Mammary epithelial cell (primary cell): ENCODE measurements at regions not wholly inside any gene's neighbourhood (a gene's known extent, or its start where the extent isn't known, plus 50 kb on each side); places are given as distances from the start of the nearest gene placed in this dataset.
"Not testable (repeated sequence)": the region's sequence is repeated elsewhere in the genome, so short reads cannot be mapped to it uniquely, and the experiment has no call there.

ENCODE experiments used
- EZH2 ChIP-seq: IDR thresholded peaks from 2 replicates; pipeline ENCODE4 v1.6.1; 2012; ENCODE audit warnings: low read length, inconsistent platforms, borderline replicate concordance
- TF ChIP-seq, protein P1 (sequence below), 2 donors: IDR thresholded peaks in 1 of 2; conservative IDR thresholded peaks in 1 of 2; 2 replicates each; pipeline ENCODE4 v1.5.1; 2011 to 2012; ENCODE audit warnings: inconsistent platforms in 2 of 2, low read length in 2 of 2, mild to moderate bottlenecking in 2 of 2, control low read depth in 1 of 2, low read depth in 1 of 2; ENCODE audit not compliant: insufficient read depth in 1 of 2; ENCODE audit errors: extremely low read depth in 1 of 2

DNA sequence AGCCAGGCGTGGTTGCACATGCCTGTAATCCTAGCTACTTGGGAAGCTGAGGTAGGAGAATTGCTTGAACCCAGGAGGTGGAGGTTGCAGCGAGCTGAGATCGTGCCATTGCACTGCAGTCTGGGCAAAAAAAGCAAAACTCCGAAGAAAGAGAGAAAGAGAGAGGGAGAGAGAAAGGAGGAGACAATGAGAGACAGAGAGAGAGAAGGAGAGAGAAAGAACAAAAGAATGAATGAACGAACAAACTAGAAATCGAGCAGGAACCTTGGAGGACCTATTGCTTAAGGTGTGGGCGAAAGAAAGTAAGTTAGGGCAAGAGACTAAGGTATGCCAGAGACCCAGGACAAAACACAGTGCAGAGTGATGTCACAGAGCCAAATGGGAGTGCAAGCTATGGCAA lies 102.8 kb upstream of the FBXO28 start:
- TF ChIP-seq, protein P1, sequence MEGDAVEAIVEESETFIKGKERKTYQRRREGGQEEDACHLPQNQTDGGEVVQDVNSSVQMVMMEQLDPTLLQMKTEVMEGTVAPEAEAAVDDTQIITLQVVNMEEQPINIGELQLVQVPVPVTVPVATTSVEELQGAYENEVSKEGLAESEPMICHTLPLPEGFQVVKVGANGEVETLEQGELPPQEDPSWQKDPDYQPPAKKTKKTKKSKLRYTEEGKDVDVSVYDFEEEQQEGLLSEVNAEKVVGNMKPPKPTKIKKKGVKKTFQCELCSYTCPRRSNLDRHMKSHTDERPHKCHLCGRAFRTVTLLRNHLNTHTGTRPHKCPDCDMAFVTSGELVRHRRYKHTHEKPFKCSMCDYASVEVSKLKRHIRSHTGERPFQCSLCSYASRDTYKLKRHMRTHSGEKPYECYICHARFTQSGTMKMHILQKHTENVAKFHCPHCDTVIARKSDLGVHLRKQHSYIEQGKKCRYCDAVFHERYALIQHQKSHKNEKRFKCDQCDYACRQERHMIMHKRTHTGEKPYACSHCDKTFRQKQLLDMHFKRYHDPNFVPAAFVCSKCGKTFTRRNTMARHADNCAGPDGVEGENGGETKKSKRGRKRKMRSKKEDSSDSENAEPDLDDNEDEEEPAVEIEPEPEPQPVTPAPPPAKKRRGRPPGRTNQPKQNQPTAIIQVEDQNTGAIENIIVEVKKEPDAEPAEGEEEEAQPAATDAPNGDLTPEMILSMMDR (conservative IDR thresholded peaks at IDR 0.05 in 1 of 2, IDR thresholded peaks at IDR 0.05 in 1 of 2; ENCODE audit: extremely low read depth in 1 of 2, insufficient read depth in 1 of 2, low read depth in 1 of 2, low read length in 2 of 2): not testable (repeated sequence)
- TF ChIP-seq EZH2: not testable (repeated sequence)
